ENCODE measurements at regions not wholly inside any gene's neighbourhood (a gene's known extent, or its start where the extent isn't known, plus 50 kb on each side); places are given as distances from the start of the nearest gene placed in this dataset.

GRCh38 chr7:387132-388022 lies 97.4 kb downstream of the FOXL3 start:
- DNase-seq: peak; percentile 12

DNA sequence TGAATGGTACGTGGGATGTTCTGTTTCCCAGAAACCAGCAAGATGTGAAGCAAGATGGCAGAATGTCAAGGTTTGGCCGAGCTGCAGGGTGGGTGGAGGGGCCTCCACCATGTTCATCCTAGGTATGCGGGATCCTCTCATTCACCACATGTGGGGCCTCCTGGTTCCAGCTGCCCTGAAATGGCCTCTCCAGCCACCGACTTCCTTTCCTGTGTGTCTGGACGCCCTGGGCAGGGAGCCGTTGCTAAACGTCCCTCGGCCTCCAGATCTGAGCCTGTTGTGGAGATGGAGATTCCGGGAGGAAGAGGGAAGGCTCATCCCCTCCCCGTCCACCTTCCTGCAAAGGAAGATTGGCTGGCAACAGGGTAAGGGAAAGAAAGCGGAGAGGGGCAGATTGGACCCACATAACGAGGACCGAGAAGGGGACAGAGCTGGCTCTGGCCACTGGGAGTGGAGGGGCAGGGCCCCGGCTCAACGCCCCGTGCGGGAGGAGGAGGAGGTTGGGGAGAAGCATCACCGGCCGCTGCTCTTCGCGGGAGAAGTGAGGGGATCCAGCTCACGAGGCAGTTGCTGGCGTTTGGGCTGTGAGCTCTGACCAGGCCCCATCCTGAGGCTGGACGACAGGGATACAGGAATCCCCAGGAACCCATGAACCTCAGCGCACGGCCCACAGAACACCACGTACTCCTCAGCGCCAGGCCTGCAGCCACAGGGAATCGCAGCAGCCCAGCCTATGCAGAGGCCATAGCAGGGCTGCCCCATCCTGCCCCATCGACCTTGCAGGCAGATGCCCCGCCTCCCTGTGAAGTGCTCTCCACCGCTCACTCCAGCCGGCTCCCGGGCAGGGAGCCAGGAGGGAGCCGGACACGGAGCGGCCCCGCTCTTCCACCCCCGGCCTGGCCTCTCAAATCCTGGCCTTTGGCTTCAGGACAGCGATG lies 98.3 kb downstream of the FOXL3 start:
- peak; percentile 9 for DNase-seq

- peak; percentile 10 for DNase-seq
Measured at GRCh38 chr7:388961-389701, 99.2 kb downstream of the FOXL3 start.

DNA sequence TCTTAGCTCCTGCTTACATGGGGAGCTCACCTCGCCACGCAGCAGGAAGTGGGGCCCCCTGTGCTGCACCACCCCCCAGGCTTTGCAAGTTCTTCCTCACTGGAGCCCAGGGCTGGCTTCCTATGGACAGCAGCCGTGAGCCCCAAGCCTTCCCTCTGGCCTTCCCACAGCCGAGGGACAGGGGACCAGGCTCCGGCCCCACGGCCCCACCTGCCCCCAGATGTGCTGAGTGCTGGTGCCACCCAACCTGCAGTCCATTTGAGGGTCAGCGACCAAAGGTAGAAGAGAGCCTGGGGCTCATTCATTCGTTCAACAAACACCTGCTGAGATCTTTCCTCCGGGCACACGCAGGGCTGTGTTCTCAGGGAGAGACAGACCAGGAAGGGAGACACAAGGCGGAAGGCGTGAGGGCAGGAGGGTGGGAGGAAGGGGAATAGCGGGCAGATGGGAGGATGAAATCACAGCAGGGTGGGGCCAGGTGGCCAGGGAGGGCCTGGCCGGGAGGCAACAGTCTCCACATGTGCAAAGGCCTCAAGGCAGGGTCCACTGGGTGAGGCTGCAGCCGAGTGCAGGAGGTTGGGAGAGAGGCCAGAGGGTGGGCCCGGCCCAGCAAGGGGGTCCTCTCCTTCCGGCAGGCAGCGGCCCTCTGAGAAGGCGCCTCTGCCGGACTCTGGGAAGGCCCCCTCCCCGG lies 100.1 kb downstream of the FOXL3 start:
- DNase-seq: peak; percentile 10

GRCh38 chr7:390761-391410 lies 100.9 kb downstream of the FOXL3 start:
- peak; percentile 11 for DNase-seq

- DNase-seq: peak; percentile 13
Measured at GRCh38 chr7:391411-391951, 101.5 kb downstream of the FOXL3 start.

DNA sequence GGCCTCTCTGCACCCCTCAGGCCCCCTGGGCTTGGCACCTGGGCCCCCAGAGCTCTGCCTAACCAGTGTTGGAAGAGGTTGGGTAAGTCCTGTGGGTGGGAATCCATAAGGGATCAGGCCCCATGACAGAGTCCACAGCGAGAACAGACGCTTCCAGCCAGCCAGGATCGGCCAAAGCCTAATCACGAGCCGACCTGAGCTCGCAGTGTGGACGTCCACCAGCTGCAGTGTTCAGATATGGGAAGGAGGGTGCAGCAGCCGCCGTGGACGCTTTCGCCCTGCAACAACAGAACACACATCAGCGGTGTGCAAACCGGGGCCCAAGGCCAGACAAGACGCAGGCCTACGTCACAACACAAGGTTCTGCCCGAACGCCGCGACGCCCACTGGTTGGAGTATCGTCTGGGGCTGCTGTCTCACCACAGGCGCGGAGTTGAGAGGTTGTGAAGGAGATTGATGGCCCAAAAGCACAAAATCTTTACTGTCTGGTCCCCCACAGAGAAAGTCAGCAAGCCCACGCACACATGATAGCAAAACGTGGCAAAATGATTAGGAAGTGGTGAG lies 102.1 kb downstream of the FOXL3 start:
- peak; percentile 9 for DNase-seq

DNA sequence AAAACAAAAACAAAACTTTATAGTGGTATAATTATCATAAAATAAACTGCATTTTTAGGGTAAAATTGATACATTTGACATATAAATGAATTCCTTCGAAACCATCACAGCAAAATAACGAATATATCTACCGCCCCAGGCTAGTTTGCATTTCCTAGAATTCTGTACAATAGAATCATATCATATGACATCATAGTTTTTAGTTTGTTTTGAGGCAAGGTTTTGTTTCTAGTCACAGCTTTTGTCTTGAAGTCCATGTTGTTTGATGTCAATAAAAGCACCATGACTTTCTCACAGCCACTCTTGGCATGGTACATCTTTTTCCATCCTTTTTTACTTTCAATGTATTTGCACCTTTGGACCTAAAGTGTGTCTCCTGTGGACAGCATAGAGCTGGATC lies 102.9 kb downstream of the FOXL3 start:
- DNase-seq: no peak

- DNase-seq: no peak
Measured at GRCh38 chr7:395643-396042, 105.7 kb downstream of the FOXL3 start.

DNA sequence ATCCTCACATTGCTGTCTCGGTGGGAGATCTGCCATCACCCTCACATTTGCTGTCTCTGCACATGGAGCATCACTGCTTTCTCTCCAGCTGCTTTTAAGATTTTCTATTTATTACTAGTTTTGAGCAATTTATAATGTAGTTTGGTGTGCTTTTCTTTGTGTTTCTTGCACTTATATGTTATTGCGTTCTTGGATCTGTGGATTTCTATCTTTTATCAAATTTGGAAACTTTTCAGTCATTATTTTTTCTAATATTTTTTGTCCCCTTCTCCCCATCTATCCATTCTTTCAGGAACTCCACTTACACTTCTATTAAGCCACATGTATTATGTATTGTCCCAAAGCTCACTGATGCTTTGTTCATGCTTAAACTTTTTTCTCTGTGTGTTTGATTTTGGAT lies 108.9 kb downstream of the FOXL3 start:
- DNase-seq: no peak

DNA sequence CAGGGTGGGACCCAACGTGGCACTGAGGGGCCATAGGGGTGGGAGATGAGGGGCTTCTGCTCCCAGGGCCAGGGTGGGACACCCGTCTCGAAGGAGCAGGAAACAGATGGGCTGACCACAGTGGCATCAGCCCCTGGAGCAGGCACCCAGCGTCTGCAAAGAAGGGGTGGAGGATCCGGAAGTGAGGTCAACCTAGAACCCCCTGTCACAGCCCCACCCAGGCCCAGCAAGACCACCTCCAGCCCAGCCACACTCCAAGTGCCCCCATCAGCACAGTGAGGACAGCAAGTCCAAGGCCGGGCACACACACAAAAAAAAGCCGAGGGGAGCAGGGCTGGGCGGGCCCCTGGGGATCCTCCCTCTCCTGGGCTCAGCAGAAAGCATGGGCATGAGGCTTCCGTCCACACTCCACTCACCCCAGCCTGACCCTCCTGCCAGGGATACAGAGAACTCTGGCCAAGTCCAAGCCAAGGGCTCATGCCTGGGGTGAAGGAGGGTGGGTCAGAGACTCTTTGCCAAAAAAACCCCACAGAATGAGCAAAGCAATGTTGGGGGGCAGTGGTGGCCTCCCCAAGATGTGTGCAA lies 111.0 kb downstream of the FOXL3 start:
- DNase-seq: peak; percentile 11

GRCh38 chr7:401495-401894 lies 111.5 kb downstream of the FOXL3 start:
- DNase-seq: no peak

- DNase-seq: no peak
Measured at GRCh38 chr7:404812-405488, 114.7 kb downstream of the PDGFA start.

GRCh38 chr7:405489-406211 lies 114.0 kb downstream of the PDGFA start:
- DNase-seq: peak; percentile 7

GRCh38 chr7:407721-408539 lies 111.7 kb downstream of the PDGFA start:
- peak; percentile 8 for DNase-seq

DNA sequence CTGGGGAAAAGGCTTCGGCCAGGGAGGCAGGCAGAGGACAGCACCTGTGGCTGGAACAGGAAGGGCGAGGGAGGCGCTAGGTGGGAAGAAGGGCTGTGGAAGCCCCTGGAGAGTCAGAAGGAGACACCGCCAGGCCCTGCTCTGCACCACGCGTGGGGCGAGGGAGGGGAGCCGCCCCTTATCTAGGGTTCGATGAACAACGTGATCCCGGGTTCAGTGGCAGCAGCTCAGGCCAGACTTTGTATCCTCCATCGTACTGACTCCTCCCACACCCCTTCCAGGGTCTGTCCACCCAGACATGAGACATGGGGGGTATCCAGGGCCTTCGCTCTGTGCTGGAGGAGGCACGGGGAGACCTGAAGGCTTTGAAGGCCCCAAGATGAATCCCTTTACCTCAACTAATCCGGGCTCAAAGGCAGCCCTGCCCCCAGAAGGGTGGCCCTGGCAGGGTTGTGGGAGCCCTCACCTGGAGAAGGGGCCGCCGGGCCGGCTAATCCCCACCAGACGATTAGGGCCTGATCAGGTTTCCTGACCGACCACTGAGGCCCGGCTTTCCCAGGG lies 110.8 kb downstream of the PDGFA start:
- DNase-seq: peak; percentile 11

GRCh38 chr7:409339-410281 lies 110.0 kb downstream of the PDGFA start:
- peak; percentile 12 for DNase-seq
